ENCODE measurements at regions not wholly inside any gene's neighbourhood (a gene's known extent, or its start where the extent isn't known, plus 50 kb on each side); places are given as distances from the start of the nearest gene placed in this dataset.
"Not testable (repeated sequence)": the region's sequence is repeated elsewhere in the genome, so short reads cannot be mapped to it uniquely, and the experiment has no call there.

DNA sequence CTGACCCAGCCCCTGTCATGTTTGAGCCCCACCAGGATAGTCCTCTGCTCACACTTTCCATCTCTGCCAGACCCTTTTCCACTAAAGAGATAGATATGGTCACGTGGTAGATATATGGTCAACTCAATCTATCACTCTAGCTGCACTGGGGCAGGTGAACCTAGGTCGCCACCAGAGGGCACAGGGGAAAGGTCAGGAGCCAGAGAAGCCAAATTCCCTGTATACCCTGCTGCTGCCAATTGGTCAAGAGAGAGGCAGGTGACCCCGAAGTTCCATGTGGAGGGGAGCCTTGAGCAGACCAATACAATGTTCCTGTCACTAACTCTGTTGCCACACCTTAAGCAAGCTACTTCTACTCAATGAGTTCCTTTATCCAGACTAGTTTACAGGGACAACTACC, 101.1 kb upstream of the GALNT18 start:
- H3K27ac ChIP-seq = no peak overlapping the region
- no peak overlapping the region for H3K4me3 ChIP-seq (IDR thresholded peaks at IDR 0.05; ENCODE audit: insufficient read depth, low read depth, low read length)
- H2AFZ ChIP-seq (ENCODE audit: low read depth) = no peak overlapping the region
- no peak overlapping the region for H3K9ac ChIP-seq
- H3K36me3 ChIP-seq (ENCODE audit: insufficient read depth) = no peaks in the 10 kb centered on the region
- H3K79me2 ChIP-seq (ENCODE audit: insufficient read depth, low read depth) = no peaks in the 10 kb centered on the region
- no peaks in the 10 kb centered on the region for H3K27me3 ChIP-seq (ENCODE audit: insufficient read depth, low read depth)
- no peak overlapping the region for H3K4me2 ChIP-seq
- no peaks in the 10 kb centered on the region for H3K4me1 ChIP-seq (ENCODE audit: low read depth, poor library complexity, severe bottlenecking)
- H4K20me1 ChIP-seq (ENCODE audit: insufficient read depth) = no peaks in the 10 kb centered on the region
- TF ChIP-seq CTCF (conservative IDR thresholded peaks at IDR 0.05; ENCODE audit: low read depth, low read length) = no peak

- TF ChIP-seq CTCF (conservative IDR thresholded peaks at IDR 0.05; ENCODE audit: low read depth, low read length) = no peak
- H3K79me2 ChIP-seq (ENCODE audit: insufficient read depth, low read depth) = no peaks in the 10 kb centered on the region
- H3K9ac ChIP-seq = no peak overlapping the region
- H3K4me2 ChIP-seq = no peak overlapping the region
- no peaks in the 10 kb centered on the region for H4K20me1 ChIP-seq (ENCODE audit: insufficient read depth)
- H3K36me3 ChIP-seq (ENCODE audit: insufficient read depth) = no peaks in the 10 kb centered on the region
- no peak overlapping the region for H3K4me3 ChIP-seq (IDR thresholded peaks at IDR 0.05; ENCODE audit: insufficient read depth, low read depth, low read length)
- no peak overlapping the region for H3K27ac ChIP-seq
- no peaks in the 10 kb centered on the region for H3K27me3 ChIP-seq (ENCODE audit: insufficient read depth, low read depth)
- no peaks in the 10 kb centered on the region for H3K4me1 ChIP-seq (ENCODE audit: low read depth, poor library complexity, severe bottlenecking)
- H2AFZ ChIP-seq (ENCODE audit: low read depth) = no peak overlapping the region
Observed at GRCh38 chr11:11722246-11722645, 100.4 kb upstream of the GALNT18 start.

GRCh38 chr11:11718511-11718910, 96.7 kb upstream of the GALNT18 start:
- no peak for TF ChIP-seq CTCF (conservative IDR thresholded peaks at IDR 0.05; ENCODE audit: low read depth, low read length)
- H3K36me3 ChIP-seq (ENCODE audit: insufficient read depth) = no peaks in the 10 kb centered on the region
- H3K4me3 ChIP-seq (IDR thresholded peaks at IDR 0.05; ENCODE audit: insufficient read depth, low read depth, low read length) = no peak overlapping the region
- H3K4me2 ChIP-seq = no peak overlapping the region
- H3K9ac ChIP-seq = no peak overlapping the region
- H4K20me1 ChIP-seq (ENCODE audit: insufficient read depth) = no peaks in the 10 kb centered on the region
- no peaks in the 10 kb centered on the region for H3K4me1 ChIP-seq (ENCODE audit: low read depth, poor library complexity, severe bottlenecking)
- H3K27me3 ChIP-seq (ENCODE audit: insufficient read depth, low read depth) = no peaks in the 10 kb centered on the region
- H3K27ac ChIP-seq = no peak overlapping the region
- no peak overlapping the region for H2AFZ ChIP-seq (ENCODE audit: low read depth)
- no peaks in the 10 kb centered on the region for H3K79me2 ChIP-seq (ENCODE audit: insufficient read depth, low read depth)

DNA sequence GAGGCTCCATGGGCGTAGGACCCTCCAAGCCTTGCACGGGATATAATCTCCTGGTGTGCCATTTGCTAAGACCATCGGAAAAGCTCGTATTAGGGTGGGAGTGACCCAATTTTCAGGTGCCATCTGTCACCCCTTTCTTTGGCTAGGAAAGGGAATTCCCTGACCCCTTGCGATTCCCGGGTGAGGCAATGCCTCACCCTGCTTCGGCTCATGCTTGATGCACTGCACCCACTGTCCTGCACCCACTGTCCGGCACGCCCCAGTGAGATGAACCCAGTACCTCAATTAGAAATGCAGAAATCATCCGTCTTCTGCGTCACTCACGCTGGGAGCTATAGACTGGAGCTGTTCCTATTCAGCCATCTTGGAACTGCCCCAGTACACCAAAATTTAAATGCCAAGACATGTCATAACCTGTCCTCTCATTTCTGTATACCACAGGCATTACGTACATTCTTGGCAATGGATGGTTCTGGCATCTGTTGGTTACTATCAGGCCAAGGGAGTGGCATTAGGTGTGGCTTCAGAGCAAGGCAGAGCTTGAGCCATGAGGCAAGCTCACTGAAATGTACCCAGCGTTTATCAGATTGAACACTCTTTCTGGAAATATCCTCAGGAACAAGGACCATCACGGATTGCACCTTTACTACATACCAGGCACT, 95.4 kb upstream of the GALNT18 start:
- Histone ChIP-seq H4K20me1 (ENCODE audit: insufficient read depth) (no peaks in the 10 kb centered on the region), H3K4me1 (ENCODE audit: low read depth, poor library complexity, severe bottlenecking) (no peaks in the 10 kb centered on the region), H3K4me2 (no peak overlapping the region), H3K4me3 (IDR thresholded peaks at IDR 0.05; ENCODE audit: insufficient read depth, low read depth, low read length) (no peak overlapping the region), H3K27ac (no peak overlapping the region), H3K79me2 (ENCODE audit: insufficient read depth, low read depth) (no peaks in the 10 kb centered on the region), H2AFZ (ENCODE audit: low read depth) (no peak overlapping the region), H3K27me3 (ENCODE audit: insufficient read depth, low read depth) (no peaks in the 10 kb centered on the region), H3K36me3 (ENCODE audit: insufficient read depth) (no peaks in the 10 kb centered on the region), H3K9ac (no peak overlapping the region)
- TF ChIP-seq CTCF (conservative IDR thresholded peaks at IDR 0.05; ENCODE audit: low read depth, low read length) = no peak

DNA sequence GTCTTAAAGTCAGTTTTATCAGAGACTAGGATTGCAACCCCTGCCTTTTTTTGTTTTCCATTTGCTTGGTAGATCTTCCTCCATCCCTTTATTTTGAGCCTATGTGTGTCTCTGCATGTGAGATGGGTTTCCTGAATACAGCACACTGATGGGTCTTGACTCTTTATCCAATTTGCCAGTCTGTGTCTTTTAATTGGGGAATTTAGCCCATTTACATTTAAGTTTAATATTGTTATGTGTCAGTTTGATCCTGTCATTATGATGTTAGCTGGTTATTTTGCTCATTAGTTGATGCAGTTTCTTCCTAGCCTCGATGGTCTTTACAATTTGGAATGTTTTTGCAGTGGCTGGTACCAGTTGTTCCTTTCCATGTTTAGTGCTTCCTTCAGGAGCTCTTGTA, 93.3 kb upstream of the GALNT18 start:
- not testable (repeated sequence) for H3K4me2 ChIP-seq; H3K27ac ChIP-seq; H3K4me3 ChIP-seq (IDR thresholded peaks at IDR 0.05; ENCODE audit: insufficient read depth, low read depth, low read length); H4K20me1 ChIP-seq (ENCODE audit: insufficient read depth); H3K36me3 ChIP-seq (ENCODE audit: insufficient read depth); H3K4me1 ChIP-seq (ENCODE audit: low read depth, poor library complexity, severe bottlenecking); H3K9ac ChIP-seq; H3K79me2 ChIP-seq (ENCODE audit: insufficient read depth, low read depth); H3K27me3 ChIP-seq (ENCODE audit: insufficient read depth, low read depth); H2AFZ ChIP-seq (ENCODE audit: low read depth)
